ENCODE measurements at regions not wholly inside any gene's neighbourhood (a gene's known extent, or its start where the extent isn't known, plus 50 kb on each side); places are given as distances from the start of the nearest gene placed in this dataset.
A peak's percentile ranks its signal among the peaks of the same experiment; 100 is the strongest.

GRCh38 chr11:120013325-120014250, 124.3 kb downstream of the TRIM29 start:
- TF ChIP-seq CREB1 (CRISPR knock-in tag; IDR thresholded peaks at IDR 0.05; ENCODE audit: low read depth) (no peak), ZNF114 (CRISPR knock-in tag; IDR thresholded peaks at IDR 0.05) (no peak), CTCF (conservative IDR thresholded peaks at IDR 0.05; ENCODE audit: low read depth in 2 of 2) (peak; percentile 77 to 98), JUNB (IDR thresholded peaks at IDR 0.05; ENCODE audit: unreplicated experiment) (no peak)
- Histone ChIP-seq H3K9me2 (ENCODE audit: insufficient read depth) (no peaks in the 10 kb centered on the region), H3K36me3 (ENCODE audit: insufficient read depth) (no peaks in the 10 kb centered on the region), H3K4me1 (ENCODE audit: insufficient read depth) (peaks cover 9% of the 10 kb centered on the region), H3K27me3 (ENCODE audit: insufficient read depth) (no peaks in the 10 kb centered on the region), H3K27ac (ENCODE audit: low read depth) (no peak overlapping the region), H3F3A (replicated peaks; ENCODE audit: low read depth) (no peaks in the 10 kb centered on the region), H2AFZ (peak overlapping the region; percentile 91), H3K79me2 (replicated peaks; ENCODE audit: insufficient read depth) (no peaks in the 10 kb centered on the region), H4K20me1 (replicated peaks; ENCODE audit: insufficient read depth) (no peaks in the 10 kb centered on the region), H3K4me2 (peak overlapping the region; percentile 70), H3K4me3 (0 out of 2 replicates have a peak overlapping the region, but pooled peaks have one; percentile 34)
- DNase-seq (ENCODE audit: low spot score), result peak; percentile 93
- no peak overlapping the region for H3K27ac Mint-ChIP-seq
- peak; percentile 97 for ATAC-seq
- no peaks in the 10 kb centered on the region for H3K9me3 Mint-ChIP-seq
- H3K4me3 Mint-ChIP-seq, result no peak overlapping the region
- no peaks in the 10 kb centered on the region for H3K36me3 Mint-ChIP-seq (ENCODE audit: low read depth)
- H3K27me3 Mint-ChIP-seq (ENCODE audit: insufficient read depth, low read depth, poor library complexity), result peaks cover 5% of the 10 kb centered on the region
- peaks cover 23% of the 10 kb centered on the region for H3K4me1 Mint-ChIP-seq

- Histone ChIP-seq H3K4me1 (ENCODE audit: insufficient read depth) (peaks cover under 1% of the 10 kb centered on the region; the same call in 1 of the 2 replicates), H3K79me2 (replicated peaks; ENCODE audit: insufficient read depth) (no peaks in the 10 kb centered on the region), H4K20me1 (replicated peaks; ENCODE audit: insufficient read depth) (no peaks in the 10 kb centered on the region), H3K36me3 (ENCODE audit: insufficient read depth) (no peaks in the 10 kb centered on the region), H3K4me3 (no peak overlapping the region), H3K27me3 (ENCODE audit: insufficient read depth) (no peaks in the 10 kb centered on the region), H3K27ac (ENCODE audit: low read depth) (no peak overlapping the region), H2AFZ (no peak overlapping the region), H3K4me2 (no peak overlapping the region), H3F3A (replicated peaks; ENCODE audit: low read depth) (no peaks in the 10 kb centered on the region), H3K9me2 (ENCODE audit: insufficient read depth) (no peaks in the 10 kb centered on the region)
- no peak overlapping the region for H3K27ac Mint-ChIP-seq
- no peak overlapping the region for H3K4me3 Mint-ChIP-seq
- DNase-seq (ENCODE audit: low spot score), result no peak
- peaks cover 15% of the 10 kb centered on the region for H3K4me1 Mint-ChIP-seq
- peaks cover 5% of the 10 kb centered on the region for H3K27me3 Mint-ChIP-seq (ENCODE audit: insufficient read depth, low read depth, poor library complexity)
- H3K9me3 Mint-ChIP-seq, result no peaks in the 10 kb centered on the region
- no peak for ATAC-seq
- H3K36me3 Mint-ChIP-seq (ENCODE audit: low read depth), result no peaks in the 10 kb centered on the region
- TF ChIP-seq CREB1 (CRISPR knock-in tag; IDR thresholded peaks at IDR 0.05; ENCODE audit: low read depth) (no peak), REST (IDR thresholded peaks at IDR 0.05; ENCODE audit: unreplicated experiment) (no peak), ETS1 (IDR thresholded peaks at IDR 0.05) (no peak), STAT1 (IDR thresholded peaks at IDR 0.05; ENCODE audit: unreplicated experiment) (no peak), ZNF331 (CRISPR knock-in tag; IDR thresholded peaks at IDR 0.05; ENCODE audit: low read depth) (no peak), CTCF (conservative IDR thresholded peaks at IDR 0.05; ENCODE audit: low read depth in 2 of 2) (no peak), EZH2phosphoT487 (IDR thresholded peaks at IDR 0.05; ENCODE audit: unreplicated experiment) (no peak), JUNB (IDR thresholded peaks at IDR 0.05; ENCODE audit: unreplicated experiment) (no peak)
Measured at GRCh38 chr11:120012245-120012644, 125.7 kb downstream of the TRIM29 start.
